ENCODE measurements at regions not wholly inside any gene's neighbourhood (a gene's known extent, or its start where the extent isn't known, plus 50 kb on each side); places are given as distances from the start of the nearest gene placed in this dataset.

DNA sequence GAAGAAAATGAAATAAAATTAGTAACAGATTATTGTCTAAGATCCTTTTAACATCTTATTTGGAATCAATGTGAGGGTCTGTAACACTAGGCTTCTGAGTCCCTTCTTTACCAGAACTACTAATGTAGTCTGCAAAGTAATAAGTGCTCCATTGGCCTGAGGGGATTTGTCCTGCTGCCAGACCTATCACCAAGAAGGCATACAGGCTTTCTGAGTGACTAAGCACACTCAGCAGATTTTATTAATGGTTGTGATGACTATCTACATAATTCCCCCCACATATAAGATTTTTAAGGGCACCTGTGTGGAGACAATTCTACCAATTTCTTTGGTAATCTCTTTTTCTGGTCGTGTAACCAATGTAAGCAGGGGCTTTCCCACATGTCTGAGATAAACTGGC is 365.0 kb upstream of the FAT3 start:
- Histone ChIP-seq H3K4me3 (replicated peaks in 1 of 3; ENCODE audit: insufficient read depth in 1 of 3, low read depth in 1 of 3, low read length in 3 of 3) (no peak overlapping the region), H3K36me3 (ENCODE audit: control insufficient read depth in 2 of 2, extremely low read depth in 1 of 2, insufficient read depth in 2 of 2, low read length in 2 of 2) (no peaks in the 10 kb centered on the region), H3K9me1 (replicated peaks; ENCODE audit: control insufficient read depth, extremely low read depth, insufficient read depth, low read length) (no peaks in the 10 kb centered on the region), H3K9me3 (replicated peaks; ENCODE audit: control insufficient read depth, insufficient read depth, low read length) (no peaks in the 10 kb centered on the region), H3K27ac (ENCODE audit: insufficient read depth, low read depth, low read length) (no peak overlapping the region), H2AFZ (ENCODE audit: low read depth, low read length) (no peak overlapping the region), H3K4me2 (ENCODE audit: insufficient read depth, low read length) (no peak overlapping the region), H3K27me3 (ENCODE audit: control insufficient read depth in 2 of 2, insufficient read depth in 2 of 2, low read length in 2 of 2) (no peaks in the 10 kb centered on the region), H3K79me2 (ENCODE audit: control insufficient read depth, insufficient read depth, low read length) (no peaks in the 10 kb centered on the region), H3K4me1 (ENCODE audit: control insufficient read depth, extremely low read depth, insufficient read depth, low read length) (no peaks in the 10 kb centered on the region), H3K9ac (replicated peaks; ENCODE audit: extremely low read depth, insufficient read depth, low read length) (no peak overlapping the region), H4K20me1 (replicated peaks; ENCODE audit: control insufficient read depth, extremely low read depth, insufficient read depth, low read length) (no peaks in the 10 kb centered on the region)
- DNase-seq (ENCODE audit: low read depth, low spot score) (no peak), FAIRE-seq (no peak)
- CTCF ChIA-PET = no interaction called here
- no TSS peak for BruUV-seq (replicated peaks)
- dilution Hi-C loops (cut with MboI; ENCODE audit: extremely low pct_ligation_motif_present, low sequenced_read_pairs) = no loop called here
- intact Hi-C loops (cut with micrococcal nuclease) = no loop called here
- POLR2A ChIA-PET = no interaction called here
- no peak for TF ChIP-seq FOS (IDR thresholded peaks at IDR 0.05; ENCODE audit: borderline replicate concordance, insufficient read depth, low read length)
- TF ChIP-seq, protein P1, sequence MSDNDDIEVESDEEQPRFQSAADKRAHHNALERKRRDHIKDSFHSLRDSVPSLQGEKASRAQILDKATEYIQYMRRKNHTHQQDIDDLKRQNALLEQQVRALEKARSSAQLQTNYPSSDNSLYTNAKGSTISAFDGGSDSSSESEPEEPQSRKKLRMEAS (IDR thresholded peaks at IDR 0.05; ENCODE audit: insufficient read depth, insufficient read length) = no peak

DNA sequence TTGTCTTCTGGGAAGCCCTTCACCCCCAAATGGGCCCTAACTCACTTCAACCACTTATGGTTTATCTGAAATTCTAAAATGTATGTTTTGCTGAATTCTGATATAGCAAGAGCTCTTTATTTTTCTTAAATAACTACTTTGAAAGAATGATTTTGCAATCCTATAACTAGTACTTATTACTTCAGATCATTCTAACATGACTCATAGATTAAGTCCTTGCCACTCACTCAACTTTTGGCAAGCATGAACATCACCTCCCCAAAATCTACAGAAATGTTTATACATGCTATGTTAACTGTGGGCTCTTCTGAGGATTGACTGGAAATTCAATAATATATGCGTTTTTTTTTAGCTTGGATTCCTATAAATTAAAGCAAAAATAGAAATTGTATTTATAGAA is 367.4 kb upstream of the FAT3 start:
- Histone ChIP-seq H3K36me3 (ENCODE audit: control insufficient read depth in 2 of 2, extremely low read depth in 1 of 2, insufficient read depth in 2 of 2, low read length in 2 of 2) (no peaks in the 10 kb centered on the region), H3K9me3 (replicated peaks; ENCODE audit: control insufficient read depth, insufficient read depth, low read length) (no peaks in the 10 kb centered on the region), H3K9ac (replicated peaks; ENCODE audit: extremely low read depth, insufficient read depth, low read length) (no peak overlapping the region), H3K27ac (ENCODE audit: insufficient read depth, low read depth, low read length) (no peak overlapping the region), H3K4me2 (ENCODE audit: insufficient read depth, low read length) (no peak overlapping the region), H3K79me2 (ENCODE audit: control insufficient read depth, insufficient read depth, low read length) (no peaks in the 10 kb centered on the region), H3K4me3 (replicated peaks in 1 of 3; ENCODE audit: insufficient read depth in 1 of 3, low read depth in 1 of 3, low read length in 3 of 3) (no peak overlapping the region), H3K27me3 (ENCODE audit: control insufficient read depth in 2 of 2, insufficient read depth in 2 of 2, low read length in 2 of 2) (no peaks in the 10 kb centered on the region), H2AFZ (ENCODE audit: low read depth, low read length) (no peak overlapping the region), H4K20me1 (replicated peaks; ENCODE audit: control insufficient read depth, extremely low read depth, insufficient read depth, low read length) (no peaks in the 10 kb centered on the region), H3K4me1 (ENCODE audit: control insufficient read depth, extremely low read depth, insufficient read depth, low read length) (no peaks in the 10 kb centered on the region), H3K9me1 (replicated peaks; ENCODE audit: control insufficient read depth, extremely low read depth, insufficient read depth, low read length) (no peaks in the 10 kb centered on the region)
- dilution Hi-C loops (cut with MboI; ENCODE audit: extremely low pct_ligation_motif_present, low sequenced_read_pairs) = no loop called here
- TF ChIP-seq GATA2 (IDR thresholded peaks at IDR 0.05; ENCODE audit: insufficient read depth, insufficient read length, low read depth, low read length) (no peak), JUN (IDR thresholded peaks at IDR 0.05; ENCODE audit: borderline replicate concordance, insufficient read depth, insufficient read length, low read depth) (no peak), POLR2A (IDR thresholded peaks at IDR 0.05; ENCODE audit: low read depth, low read length) (no peak), MYC (IDR thresholded peaks at IDR 0.05; ENCODE audit: low read depth, low read length) (no peak), EZH2 (IDR thresholded peaks at IDR 0.05; ENCODE audit: borderline replicate concordance, low read depth, low read length, severe bottlenecking) (no peak), POLR2AphosphoS5 (IDR thresholded peaks at IDR 0.05; ENCODE audit: insufficient read depth, low read depth, low read length) (no peak), FOS (IDR thresholded peaks at IDR 0.05; ENCODE audit: borderline replicate concordance, insufficient read depth, low read length) (no peak)
- TF ChIP-seq, protein P1 (IDR thresholded peaks at IDR 0.05; ENCODE audit: insufficient read depth, insufficient read length) = no peak
- TF ChIP-seq, protein P2, sequence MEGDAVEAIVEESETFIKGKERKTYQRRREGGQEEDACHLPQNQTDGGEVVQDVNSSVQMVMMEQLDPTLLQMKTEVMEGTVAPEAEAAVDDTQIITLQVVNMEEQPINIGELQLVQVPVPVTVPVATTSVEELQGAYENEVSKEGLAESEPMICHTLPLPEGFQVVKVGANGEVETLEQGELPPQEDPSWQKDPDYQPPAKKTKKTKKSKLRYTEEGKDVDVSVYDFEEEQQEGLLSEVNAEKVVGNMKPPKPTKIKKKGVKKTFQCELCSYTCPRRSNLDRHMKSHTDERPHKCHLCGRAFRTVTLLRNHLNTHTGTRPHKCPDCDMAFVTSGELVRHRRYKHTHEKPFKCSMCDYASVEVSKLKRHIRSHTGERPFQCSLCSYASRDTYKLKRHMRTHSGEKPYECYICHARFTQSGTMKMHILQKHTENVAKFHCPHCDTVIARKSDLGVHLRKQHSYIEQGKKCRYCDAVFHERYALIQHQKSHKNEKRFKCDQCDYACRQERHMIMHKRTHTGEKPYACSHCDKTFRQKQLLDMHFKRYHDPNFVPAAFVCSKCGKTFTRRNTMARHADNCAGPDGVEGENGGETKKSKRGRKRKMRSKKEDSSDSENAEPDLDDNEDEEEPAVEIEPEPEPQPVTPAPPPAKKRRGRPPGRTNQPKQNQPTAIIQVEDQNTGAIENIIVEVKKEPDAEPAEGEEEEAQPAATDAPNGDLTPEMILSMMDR (IDR thresholded peaks at IDR 0.05; ENCODE audit: extremely low read depth in 1 of 2, insufficient read depth in 1 of 2, low read depth in 1 of 2, low read length in 2 of 2) = no peak
- intact Hi-C loops (cut with micrococcal nuclease) = no loop called here
- no peak for FAIRE-seq
- ChIA-PET CTCF (no interaction called here), POLR2A (no interaction called here)
- DNase-seq (ENCODE audit: low read depth, low spot score) = no peak
- BruUV-seq (replicated peaks) = no TSS peak

Data from endothelial cell of umbilical vein (primary cell).